Keratinocyte (primary cell): ENCODE measurements at regions not wholly inside any gene's neighbourhood (a gene's known extent, or its start where the extent isn't known, plus 50 kb on each side); places are given as distances from the start of the nearest gene placed in this dataset.

Source experiments
- DNase-seq: peaks from one replicate; pipeline ENCODE4 v3.0.0-alpha.2; 2011; ENCODE audit warnings: low read depth, missing footprints, low spot score
- FAIRE-seq: peaks from 2 replicates; lab custom pipeline; 2011; peaks lifted over from hg19 to GRCh38; lab: Jason Lieb, UNC
- H2AFZ ChIP-seq: 2 replicates; pipeline ENCODE4 v1.6.0; 2012; ENCODE audit warnings: low read length, control low read depth, inconsistent platforms; ENCODE audit not compliant: control insufficient read depth
- H3K27ac ChIP-seq: 2 replicates; pipeline ENCODE4 v1.5.1; 2011; ENCODE audit warnings: low read length; ENCODE audit not compliant: control insufficient read depth, insufficient read depth
- H3K27me3 ChIP-seq: 3 replicates; pipeline ENCODE4 v1.6.0; 2011; ENCODE audit warnings: low read length; ENCODE audit not compliant: control insufficient read depth, insufficient read depth; ENCODE audit errors: extremely low read depth
- H3K36me3 ChIP-seq, 2 experiments: 2 replicates in 1 of 2; 3 replicates in 1 of 2; pipeline ENCODE4 v1.5.1; 2011; ENCODE audit warnings: low read length in 2 of 2, mild to moderate bottlenecking in 1 of 2; ENCODE audit not compliant: control insufficient read depth in 2 of 2, insufficient read depth in 2 of 2; ENCODE audit errors: extremely low read depth in 1 of 2
- H3K4me1 ChIP-seq: 3 replicates; pipeline ENCODE4 v1.5.1; 2011; ENCODE audit warnings: low read length; ENCODE audit not compliant: control insufficient read depth, insufficient read depth; ENCODE audit errors: extremely low read depth
- H3K4me2 ChIP-seq: 3 replicates; pipeline ENCODE4 v1.6.0; 2011; ENCODE audit warnings: low read depth, low read length; ENCODE audit not compliant: control insufficient read depth, insufficient read depth; ENCODE audit errors: extremely low read depth
- H3K4me3 ChIP-seq, 3 experiments: fragments of 200-600 bp in 1 of 3; sonication (generic) in 1 of 3; 2 replicates in 2 of 3; 3 replicates in 1 of 3; pipeline ENCODE4 v1.5.1; 2011 to 2016; ENCODE audit warnings: low read length in 3 of 3, mild to moderate bottlenecking in 3 of 3, control low read depth in 2 of 3, inconsistent platforms in 1 of 3, low read depth in 1 of 3, mixed read lengths in 1 of 3, mixed run types in 1 of 3, moderate library complexity in 1 of 3; ENCODE audit not compliant: control insufficient read depth in 2 of 3, insufficient read depth in 2 of 3; ENCODE audit errors: extremely low read depth in 1 of 3
- H3K79me2 ChIP-seq: 2 replicates; pipeline ENCODE4 v1.6.0; 2012; ENCODE audit warnings: low read length; ENCODE audit not compliant: control insufficient read depth, insufficient read depth
- H3K9ac ChIP-seq: 3 replicates; pipeline ENCODE4 v1.6.0; 2011; ENCODE audit warnings: low read length; ENCODE audit not compliant: control insufficient read depth, insufficient read depth; ENCODE audit errors: extremely low read depth
- H3K9me1 ChIP-seq: 3 replicates; pipeline ENCODE4 v1.6.0; 2011; ENCODE audit warnings: low read length; ENCODE audit not compliant: control insufficient read depth, insufficient read depth; ENCODE audit errors: extremely low read depth
- H3K9me3 ChIP-seq: 2 replicates; pipeline ENCODE4 v1.5.1; 2012; ENCODE audit warnings: low read depth, low read length; ENCODE audit not compliant: control insufficient read depth
- H4K20me1 ChIP-seq: 3 replicates; pipeline ENCODE4 v1.6.0; 2011; ENCODE audit warnings: low read length; ENCODE audit not compliant: control insufficient read depth, insufficient read depth; ENCODE audit errors: extremely low read depth
- CTCF ChIP-seq, 3 experiments: IDR thresholded peaks in 1 of 3; conservative IDR thresholded peaks in 1 of 3; optimal IDR thresholded peaks in 1 of 3; 2 replicates in 2 of 3; 3 replicates in 1 of 3; pipeline versions ENCODE3 to v1.5.1; 2011; ENCODE audit warnings: low read length in 3 of 3, mild to moderate bottlenecking in 3 of 3, moderate library complexity in 2 of 3, control low read depth in 1 of 3, inconsistent platforms in 1 of 3; ENCODE audit not compliant: insufficient read depth in 2 of 3; ENCODE audit errors: extremely low read depth in 1 of 3
- EZH2 ChIP-seq: IDR thresholded peaks from one replicate; pipeline ENCODE4 v1.6.1; 2012; ENCODE audit warnings: inconsistent platforms, mild to moderate bottlenecking, low read length, moderate library complexity
- dilution Hi-C: fragments of 300-500 bp; cut with MboI; formaldehyde crosslinking; loops from one replicate; pipeline ENCODE4 v1.7.0; 2020; ENCODE audit warnings: low sequenced_read_pairs; ENCODE audit not compliant: extremely low pct_ligation_motif_present

GRCh38 chr4:106864231-106864630 is 171.9 kb downstream of the DKK2 start:
- Histone ChIP-seq H2AFZ (no peak overlapping the region), H3K36me3 (no peaks in the 10 kb centered on the region), H3K9me3 (no peaks in the 10 kb centered on the region), H3K9me1 (no peaks in the 10 kb centered on the region), H3K27me3 (no peaks in the 10 kb centered on the region), H4K20me1 (no peaks in the 10 kb centered on the region), H3K4me1 (peaks cover 3% of the 10 kb centered on the region), H3K9ac (no peak overlapping the region), H3K4me2 (no peak overlapping the region), H3K27ac (no peak overlapping the region), H3K4me3 (no peak overlapping the region), H3K79me2 (no peaks in the 10 kb centered on the region)
- dilution Hi-C loops, result no loop called here
- FAIRE-seq (no peak), DNase-seq (no peak)
- TF ChIP-seq EZH2 (no peak), CTCF (optimal IDR thresholded peaks at IDR 0.05 in 1 of 3, IDR thresholded peaks at IDR 0.05 in 1 of 3, conservative IDR thresholded peaks at IDR 0.05 in 1 of 3; ENCODE audit: extremely low read depth in 1 of 3, insufficient read depth in 2 of 3, low read length in 3 of 3) (no peak)

- Histone ChIP-seq H3K27ac (no peak overlapping the region), H3K79me2 (no peaks in the 10 kb centered on the region), H2AFZ (no peak overlapping the region), H3K9ac (no peak overlapping the region), H3K4me1 (no peaks in the 10 kb centered on the region), H3K9me1 (no peaks in the 10 kb centered on the region), H3K4me3 (no peak overlapping the region), H3K4me2 (no peak overlapping the region), H3K9me3 (no peaks in the 10 kb centered on the region), H3K36me3 (no peaks in the 10 kb centered on the region), H3K27me3 (no peaks in the 10 kb centered on the region), H4K20me1 (no peaks in the 10 kb centered on the region)
- dilution Hi-C loops, result no loop called here
- TF ChIP-seq EZH2 (no peak), CTCF (optimal IDR thresholded peaks at IDR 0.05 in 1 of 3, IDR thresholded peaks at IDR 0.05 in 1 of 3, conservative IDR thresholded peaks at IDR 0.05 in 1 of 3; ENCODE audit: extremely low read depth in 1 of 3, insufficient read depth in 2 of 3, low read length in 3 of 3) (no peak)
- FAIRE-seq, result no peak
- no peak for DNase-seq
These were observed 181.4 kb downstream of the DKK2 start for GRCh38 chr4:106854569-106855351.
